Posterior cingulate gyrus (tissue), 11 donors: ENCODE measurements at regions not wholly inside any gene's neighbourhood (a gene's known extent, or its start where the extent isn't known, plus 50 kb on each side); places are given as distances from the start of the nearest gene placed in this dataset.
"Not testable (repeated sequence)": the region's sequence is repeated elsewhere in the genome, so short reads cannot be mapped to it uniquely, and the experiment has no call there.

Source experiments
- DNase-seq, 10 donors: peaks; one replicate each; pipeline versions ENCODE4 v3.0.0 to v3.0.0-alpha.2; 2020 to 2021; ENCODE audit warnings: mixed read lengths in 3 of 10
- intact Hi-C: fragments of 100-400 bp; cut with DNase I; formaldehyde crosslinking; loops from one replicate; pipeline ENCODE4 v1.15.1; 2023

GRCh38 chr1:182172699-182173098 is 111.2 kb upstream of the ZNF648 start:
- intact Hi-C loops: no loop called here
- no peak for DNase-seq

DNA sequence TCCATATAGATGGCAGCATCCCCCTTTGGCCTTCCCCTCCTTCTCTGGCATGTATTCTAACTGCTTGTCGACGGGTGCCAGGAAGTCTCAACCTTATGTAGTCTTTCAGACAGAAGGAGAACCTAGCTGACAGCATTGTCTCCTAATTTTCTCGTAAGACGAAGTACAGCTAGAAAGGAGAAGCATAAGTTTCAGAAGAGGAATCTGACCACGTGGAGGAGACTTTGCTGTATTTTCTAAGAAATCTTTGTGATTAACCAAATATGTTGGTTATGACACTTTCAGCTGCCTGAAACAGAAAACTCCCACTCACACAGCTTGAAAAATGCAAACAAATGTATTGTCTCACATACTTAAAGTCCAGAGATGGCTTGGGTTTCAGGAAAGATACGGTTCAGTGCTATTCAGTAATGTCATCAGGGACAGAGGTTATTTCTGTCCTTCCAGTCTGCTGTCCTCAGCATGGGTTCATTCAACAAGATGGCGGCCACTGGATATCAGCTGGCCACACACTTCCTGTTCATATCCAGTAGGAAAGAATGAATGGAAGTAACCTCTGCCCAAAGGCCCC is 109.5 kb upstream of the ZNF648 start:
- intact Hi-C loops: no loop called here
- no peak for DNase-seq

- peak in 2 of 10 donors; percentile 26 to 78 for DNase-seq
Observed at GRCh38 chr1:182169203-182169602, 107.7 kb upstream of the ZNF648 start.

DNA sequence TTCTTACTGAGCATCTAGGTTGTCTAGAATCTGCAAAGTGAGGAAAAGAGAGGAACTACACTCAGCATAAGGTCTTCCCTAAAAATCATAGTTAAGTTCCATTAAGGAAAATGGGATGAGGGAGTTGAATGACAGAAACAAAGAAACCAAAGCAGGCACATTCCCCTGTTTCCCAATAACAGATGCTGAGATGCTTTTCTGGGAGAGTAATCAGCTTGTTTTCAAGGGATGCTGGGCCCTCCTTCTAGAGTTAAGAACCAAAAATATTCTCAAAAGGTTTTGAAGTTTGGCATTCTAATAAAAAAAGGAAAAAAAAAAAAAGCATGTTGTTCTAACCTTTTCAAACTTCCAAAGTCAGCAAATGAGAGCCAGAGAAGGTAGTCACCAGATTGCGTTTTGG is 105.2 kb upstream of the ZNF648 start:
- DNase-seq: no peak

More at GRCh38 chr1:182169203-182169602, 107.7 kb upstream of the ZNF648 start:
- intact Hi-C loops: no loop called here

DNA sequence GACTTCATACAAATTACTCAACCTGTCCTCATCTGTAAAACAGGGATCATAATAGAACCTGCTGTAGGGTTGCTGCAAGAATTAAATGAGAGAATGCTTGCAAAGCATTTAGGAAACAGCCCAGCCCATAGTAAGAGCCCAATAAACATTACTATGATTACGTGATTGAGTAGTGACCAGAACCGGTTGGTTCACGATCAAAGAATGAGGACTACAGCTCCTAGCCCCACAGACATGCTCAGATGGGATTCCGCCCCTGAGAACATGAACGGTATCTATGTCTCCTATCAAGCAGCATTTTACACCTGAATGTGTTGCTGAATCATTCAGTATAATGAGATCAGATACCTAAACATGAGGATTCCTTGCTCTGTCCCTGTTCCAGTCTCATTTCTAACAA is 104.8 kb upstream of the ZNF648 start:
- intact Hi-C loops: no loop called here
- DNase-seq: no peak

More for the DNA sequence above, 105.2 kb upstream of the ZNF648 start:
- intact Hi-C loops: no loop called here

DNA sequence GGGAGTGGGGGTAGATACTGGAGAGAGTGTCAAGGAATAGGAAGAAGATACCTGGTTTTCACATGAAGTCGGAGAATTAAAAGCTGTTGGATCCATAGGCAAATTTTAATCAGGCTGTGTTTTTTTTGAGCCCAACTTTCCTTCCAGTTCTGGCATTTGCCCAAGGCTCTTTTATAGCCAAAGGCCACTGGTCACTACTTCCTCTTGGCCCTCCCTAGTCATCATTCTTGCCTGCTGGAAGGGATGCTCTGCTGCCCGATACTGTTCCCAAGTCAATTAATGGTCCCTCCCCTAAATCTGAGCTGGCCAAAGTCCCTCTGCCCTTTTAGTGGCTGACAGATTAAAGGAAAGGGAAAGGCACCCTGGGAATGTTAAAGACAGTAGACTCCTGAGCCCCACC is 102.8 kb upstream of the ZNF648 start:
- no peak for DNase-seq
- intact Hi-C loops: no loop called here

DNA sequence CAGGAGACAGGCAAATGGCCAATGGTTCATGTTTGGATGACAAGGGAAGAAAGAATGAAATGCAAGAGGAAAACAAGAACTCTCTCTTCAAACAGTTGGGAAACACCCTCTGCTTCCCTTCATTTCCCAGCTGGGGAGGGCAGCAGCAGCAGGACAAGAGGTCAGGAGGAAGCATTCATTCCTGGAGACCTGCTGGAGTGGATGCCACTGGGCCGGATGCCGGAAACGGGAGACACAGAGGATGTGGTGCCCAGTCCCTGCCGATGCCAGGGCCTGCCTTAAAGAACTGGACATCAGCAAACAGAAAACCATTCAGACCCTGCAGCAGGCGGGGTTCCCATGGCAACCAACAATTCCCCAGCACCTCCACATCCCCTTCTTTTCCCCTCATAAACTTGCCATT is 102.3 kb upstream of the ZNF648 start:
- peak in 9 of 10 donors; percentile 27 to 92 (median 58) for DNase-seq
- intact Hi-C loops: no loop called here

- no peak for DNase-seq
- intact Hi-C loops: no loop called here
Observed at GRCh38 chr1:182159443-182159842, 97.9 kb upstream of the ZNF648 start.

- no peak for DNase-seq
- intact Hi-C loops: no loop called here
Observed at GRCh38 chr1:182157187-182157586, 95.7 kb upstream of the ZNF648 start.

- intact Hi-C loops, DNase-seq: not testable (repeated sequence)
Observed at GRCh38 chr1:182154425-182154824, 92.9 kb upstream of the ZNF648 start.

DNA sequence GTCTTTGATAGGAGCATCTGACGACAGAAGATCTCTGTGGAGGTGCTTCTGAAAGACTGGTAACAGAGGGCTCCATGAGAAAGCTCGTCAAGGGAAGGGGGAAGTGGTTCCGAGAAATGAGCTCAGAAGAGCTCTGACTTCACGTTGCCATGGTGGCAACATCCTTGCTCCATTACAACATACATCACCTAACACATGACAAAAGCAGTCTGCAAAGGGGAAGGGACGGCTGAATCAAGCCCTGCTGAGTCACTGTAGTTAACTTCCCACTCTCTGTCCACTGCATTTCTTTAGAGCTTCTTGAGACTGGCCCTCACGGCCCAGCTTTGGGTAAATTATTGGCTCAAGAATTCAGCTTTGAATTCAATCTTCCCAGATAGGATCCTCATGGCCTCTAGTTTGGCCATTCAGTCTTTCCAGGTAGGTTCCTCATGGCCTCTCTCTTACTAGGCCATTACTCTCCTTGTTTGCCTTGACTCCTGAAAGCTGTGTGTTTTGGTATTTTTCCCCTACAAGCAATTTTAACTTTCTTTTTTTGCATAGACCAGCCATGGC is 88.0 kb upstream of the ZNF648 start:
- no peak for DNase-seq
- intact Hi-C loops: no loop called here

DNA sequence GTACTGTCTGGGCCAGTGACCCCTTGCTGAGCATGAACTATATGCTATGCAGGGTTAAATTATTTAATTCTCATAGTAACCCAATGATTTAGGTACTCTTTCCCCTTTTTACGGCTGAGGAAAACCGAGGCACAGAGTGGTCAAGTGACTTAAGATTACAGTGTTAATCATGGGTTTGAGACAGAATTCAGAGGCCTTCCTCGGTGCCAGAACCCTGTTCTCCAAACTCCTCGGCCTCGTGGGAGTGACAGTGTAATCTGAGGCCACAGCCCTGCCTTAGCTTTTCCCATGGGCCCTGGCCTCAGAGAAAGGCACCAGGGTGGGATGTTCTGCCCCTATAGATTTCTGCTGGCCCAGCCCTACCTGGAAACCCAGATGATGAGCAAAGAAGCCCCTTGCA is 86.4 kb upstream of the ZNF648 start:
- intact Hi-C loops: no loop called here
- no peak for DNase-seq

DNA sequence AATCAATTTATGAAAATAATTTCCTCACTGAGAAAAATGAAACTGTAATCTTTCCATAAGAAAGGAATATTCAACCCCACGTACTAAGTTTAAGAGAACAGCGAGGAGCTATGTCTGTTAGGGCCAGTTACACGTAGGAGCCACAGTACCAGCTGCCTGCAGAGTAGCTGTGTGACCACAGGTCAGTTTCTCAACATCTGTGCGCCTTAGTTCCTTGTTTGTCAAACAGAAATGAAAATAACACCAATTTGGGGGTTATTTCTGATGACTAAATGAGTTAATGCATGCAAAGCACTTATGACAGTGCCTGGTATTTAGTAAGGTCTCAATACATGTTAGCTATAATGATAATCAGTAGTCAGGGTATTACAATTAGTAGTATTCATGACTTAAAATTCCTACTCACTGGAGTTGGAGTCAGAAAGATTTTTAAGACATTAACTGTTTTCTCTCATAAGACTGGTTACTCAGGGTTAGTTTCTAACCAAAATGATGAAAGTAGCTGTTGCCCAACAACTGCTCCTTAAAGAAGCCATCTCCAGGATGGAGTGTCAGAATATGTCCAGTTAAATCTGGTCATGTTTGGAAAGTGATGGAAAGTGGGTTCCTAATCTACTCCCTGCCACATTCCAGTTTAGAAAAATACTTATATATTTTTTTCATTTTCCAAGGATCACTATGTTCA is 85.8 kb upstream of the ZNF648 start:
- no peak for DNase-seq
- intact Hi-C loops: no loop called here

- no peak for DNase-seq
Observed at GRCh38 chr1:182146286-182146685, 84.8 kb upstream of the ZNF648 start.

GRCh38 chr1:182145441-182145840 is 83.9 kb upstream of the ZNF648 start:
- intact Hi-C loops: no loop called here
- no peak for DNase-seq

More at GRCh38 chr1:182146286-182146685, 84.8 kb upstream of the ZNF648 start:
- intact Hi-C loops: no loop called here

DNA sequence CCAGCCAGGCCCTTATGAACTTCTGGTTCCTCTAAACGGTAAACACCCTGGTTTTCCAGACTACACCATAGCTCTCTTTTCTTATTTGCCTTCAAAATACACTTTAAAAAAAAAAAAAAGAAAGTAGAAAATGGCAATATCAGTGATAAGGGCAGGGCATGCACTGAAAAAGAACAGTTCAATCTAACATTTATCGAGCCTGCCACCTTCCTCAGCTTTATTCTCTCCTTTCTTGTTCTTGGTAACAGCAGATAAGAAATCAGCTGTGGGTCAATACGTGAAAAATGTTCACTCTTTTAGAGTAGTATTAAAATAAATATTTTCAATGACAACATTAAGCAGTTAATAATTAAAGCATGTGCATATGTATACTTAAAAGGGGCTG is 83.1 kb upstream of the ZNF648 start:
- intact Hi-C loops: loop anchor here (5.0 kb wide), 1 partner anchor 158 kb away; no protein-coding TSS in a partner anchor
- DNase-seq: no peak

GRCh38 chr1:182143825-182144645 is 82.5 kb upstream of the ZNF648 start:
- DNase-seq: peak; percentile 21 to 90 (median 48)
- intact Hi-C loops: loop anchor here (1.0 to 5.0 kb wide), 4 partner anchors 59 to 252 kb away; no protein-coding TSS in a partner anchor

- intact Hi-C loops: loop anchor here (1.0 to 5.0 kb wide), 4 partner anchors 58 to 253 kb away; no protein-coding TSS in a partner anchor
- peak; percentile 82 to 99 (median 97) for DNase-seq
Observed at GRCh38 chr1:182143154-182143657, 81.7 kb upstream of the ZNF648 start.

DNA sequence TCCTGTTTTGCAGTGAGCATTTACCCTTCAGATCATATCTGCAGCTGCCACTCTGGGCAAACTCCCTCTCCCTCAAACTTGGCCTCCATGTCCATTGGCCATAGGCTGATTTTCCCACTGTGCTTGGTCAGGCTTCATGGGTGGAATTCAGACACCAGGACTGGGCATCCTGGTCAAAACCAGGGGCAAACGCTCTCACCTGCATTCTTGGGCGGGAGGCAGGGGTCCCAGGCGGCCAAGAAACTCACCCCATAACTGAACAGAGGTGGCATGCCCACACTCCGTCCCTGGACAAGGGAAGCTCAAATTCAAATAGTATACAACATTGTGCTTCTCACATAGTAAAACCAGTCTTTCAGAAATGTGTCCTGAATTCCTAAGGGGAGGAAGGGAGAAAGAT is 81.1 kb upstream of the ZNF648 start:
- DNase-seq: no peak
- intact Hi-C loops: loop anchor here (1.0 to 5.0 kb wide), 4 partner anchors 58 to 254 kb away; no protein-coding TSS in a partner anchor

GRCh38 chr1:182141040-182141439 is 79.5 kb upstream of the ZNF648 start:
- no peak for DNase-seq
- intact Hi-C loops: loop anchor here (5.0 kb wide), 1 partner anchor 161 kb away; no protein-coding TSS in a partner anchor

DNA sequence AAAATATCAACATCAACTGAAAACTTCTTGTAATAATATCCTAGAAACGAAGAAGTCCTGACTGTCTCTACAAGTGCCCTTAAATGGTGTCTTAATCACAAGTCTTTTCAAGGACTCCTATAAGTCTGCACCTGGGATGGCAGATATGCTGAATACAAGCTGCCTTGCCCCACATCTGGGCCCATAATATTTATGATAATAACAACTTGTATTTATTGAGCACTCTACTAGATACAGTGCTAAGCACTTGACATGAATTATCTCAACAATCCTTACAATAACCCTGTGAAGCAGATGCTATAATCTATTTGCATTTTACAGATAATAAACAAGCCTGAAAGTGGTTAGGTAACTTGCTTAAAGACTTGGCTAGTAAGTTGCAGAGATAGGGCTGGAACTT is 78.0 kb upstream of the ZNF648 start:
- no peak for DNase-seq
- intact Hi-C loops: no loop called here
